Type B pancreatic cell (in vitro differentiated cells): ENCODE measurements at regions not wholly inside any gene's neighbourhood (a gene's known extent, or its start where the extent isn't known, plus 50 kb on each side); places are given as distances from the start of the nearest gene placed in this dataset.
A peak's percentile ranks its signal among the peaks of the same experiment; 100 is the strongest.

ENCODE experiments used
- DNase-seq: peaks from one replicate; pipeline ENCODE4 v3.0.0; 2021; ENCODE audit warnings: mixed read lengths; ENCODE audit not compliant: unreplicated experiment; ENCODE audit errors: extremely low spot score
- H3K27ac Mint-ChIP-seq: 2 replicates; pipeline ENCODE4 v1.8.0; 2021; ENCODE audit warnings: mild to moderate bottlenecking, mixed read lengths
- H3K27me3 Mint-ChIP-seq: 2 replicates; pipeline ENCODE4 v1.8.0; 2021; ENCODE audit warnings: mixed read lengths
- H3K36me3 Mint-ChIP-seq: 2 replicates; pipeline ENCODE4 v1.8.0; 2021; ENCODE audit warnings: mixed read lengths
- H3K4me1 Mint-ChIP-seq: one replicate; pipeline ENCODE4 v1.8.0; 2021; ENCODE audit warnings: mixed read lengths; ENCODE audit not compliant: unreplicated experiment
- H3K4me3 Mint-ChIP-seq: 2 replicates; pipeline ENCODE4 v1.8.0; 2021; ENCODE audit warnings: mild to moderate bottlenecking, mixed read lengths
- H3K9me3 Mint-ChIP-seq: 2 replicates; pipeline ENCODE4 v1.8.0; 2021; ENCODE audit warnings: mixed read lengths
- TF ChIP-seq, protein P1 (sequence below): fragments of 200-600 bp; sonication (generic); conservative IDR thresholded peaks from 2 replicates; pipeline ENCODE4 v1.5.0; 2021; ENCODE audit warnings: antibody characterized with exemption, mild to moderate bottlenecking

DNA sequence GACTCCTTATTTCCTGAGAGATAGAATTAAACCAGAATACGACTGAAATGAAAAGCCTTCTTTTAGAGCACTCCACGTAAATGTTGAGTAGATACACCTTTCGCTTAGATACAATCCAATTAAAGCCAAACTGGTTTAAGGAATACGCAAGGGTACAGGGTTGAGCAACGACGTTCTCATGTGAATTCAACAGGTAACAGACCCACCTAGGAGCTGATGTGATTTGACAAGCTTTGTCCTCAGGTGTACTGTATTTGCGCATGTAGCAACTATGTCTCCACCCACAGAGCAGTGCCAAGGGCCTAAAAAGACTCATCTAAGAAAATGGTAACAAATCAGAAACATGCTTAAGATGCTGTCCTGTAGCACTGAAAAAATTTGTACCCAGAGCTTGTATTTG lies 139.6 kb downstream of the GATA3 start:
- H3K9me3 Mint-ChIP-seq: peaks cover 8% of the 10 kb centered on the region
- H3K27ac Mint-ChIP-seq: peak overlapping the region; percentile 84
- TF ChIP-seq, protein P1, sequence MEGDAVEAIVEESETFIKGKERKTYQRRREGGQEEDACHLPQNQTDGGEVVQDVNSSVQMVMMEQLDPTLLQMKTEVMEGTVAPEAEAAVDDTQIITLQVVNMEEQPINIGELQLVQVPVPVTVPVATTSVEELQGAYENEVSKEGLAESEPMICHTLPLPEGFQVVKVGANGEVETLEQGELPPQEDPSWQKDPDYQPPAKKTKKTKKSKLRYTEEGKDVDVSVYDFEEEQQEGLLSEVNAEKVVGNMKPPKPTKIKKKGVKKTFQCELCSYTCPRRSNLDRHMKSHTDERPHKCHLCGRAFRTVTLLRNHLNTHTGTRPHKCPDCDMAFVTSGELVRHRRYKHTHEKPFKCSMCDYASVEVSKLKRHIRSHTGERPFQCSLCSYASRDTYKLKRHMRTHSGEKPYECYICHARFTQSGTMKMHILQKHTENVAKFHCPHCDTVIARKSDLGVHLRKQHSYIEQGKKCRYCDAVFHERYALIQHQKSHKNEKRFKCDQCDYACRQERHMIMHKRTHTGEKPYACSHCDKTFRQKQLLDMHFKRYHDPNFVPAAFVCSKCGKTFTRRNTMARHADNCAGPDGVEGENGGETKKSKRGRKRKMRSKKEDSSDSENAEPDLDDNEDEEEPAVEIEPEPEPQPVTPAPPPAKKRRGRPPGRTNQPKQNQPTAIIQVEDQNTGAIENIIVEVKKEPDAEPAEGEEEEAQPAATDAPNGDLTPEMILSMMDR: no peak
- H3K27me3 Mint-ChIP-seq: peaks cover 16% of the 10 kb centered on the region
- no peak for DNase-seq
- peaks cover 7% of the 10 kb centered on the region for H3K4me1 Mint-ChIP-seq
- no peak overlapping the region for H3K4me3 Mint-ChIP-seq
- no peaks in the 10 kb centered on the region for H3K36me3 Mint-ChIP-seq

DNA sequence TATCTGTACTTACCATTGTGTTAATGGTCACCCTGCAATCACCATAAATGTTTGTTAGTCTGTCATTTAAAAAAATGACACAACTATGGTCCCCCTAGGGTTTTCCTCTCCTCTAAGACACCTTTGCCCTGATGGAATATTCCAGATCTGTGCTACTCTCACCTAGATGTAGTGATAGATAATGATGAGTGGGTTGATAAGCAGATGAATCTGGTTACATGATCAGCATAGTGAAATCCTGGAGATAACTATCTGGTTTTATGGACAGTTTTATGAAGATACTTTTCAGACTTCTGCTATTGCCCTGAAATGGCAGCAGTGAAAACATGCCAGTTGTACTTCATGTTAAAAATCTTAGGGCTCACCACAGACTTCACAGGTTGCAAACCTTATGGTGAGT lies 152.4 kb downstream of the GATA3 start:
- Mint-ChIP-seq H3K4me1 (no peaks in the 10 kb centered on the region), H3K27me3 (peaks cover 6% of the 10 kb centered on the region), H3K9me3 (no peaks in the 10 kb centered on the region), H3K27ac (no peak overlapping the region), H3K4me3 (no peak overlapping the region), H3K36me3 (no peaks in the 10 kb centered on the region)
- no peak for DNase-seq
- TF ChIP-seq, protein P1: no peak

DNA sequence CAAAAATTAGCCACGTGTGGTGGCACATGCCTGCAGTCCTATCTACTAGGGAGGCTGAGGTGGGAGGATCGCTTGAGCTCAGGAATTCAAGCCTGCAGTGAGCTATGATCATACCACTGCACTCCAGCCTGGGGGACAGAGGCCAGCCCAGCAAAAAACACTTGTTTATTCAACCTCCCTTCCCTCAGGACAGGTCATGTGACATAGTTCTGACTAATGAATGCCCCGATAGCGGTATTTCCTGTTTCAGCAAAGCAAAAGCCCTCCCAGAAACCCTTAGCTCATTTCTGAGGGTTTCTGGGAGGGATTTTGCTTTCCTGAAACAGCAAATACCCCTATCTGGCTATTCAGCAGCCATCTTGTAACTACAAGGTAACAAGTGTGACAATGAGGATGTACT lies 157.1 kb downstream of the GATA3 start:
- Mint-ChIP-seq H3K9me3 (no peaks in the 10 kb centered on the region), H3K4me3 (no peak overlapping the region), H3K36me3 (no peaks in the 10 kb centered on the region), H3K27me3 (peaks cover 6% of the 10 kb centered on the region), H3K4me1 (peaks cover 4% of the 10 kb centered on the region), H3K27ac (no peak overlapping the region)
- TF ChIP-seq, protein P1: no peak
- DNase-seq: no peak

DNA sequence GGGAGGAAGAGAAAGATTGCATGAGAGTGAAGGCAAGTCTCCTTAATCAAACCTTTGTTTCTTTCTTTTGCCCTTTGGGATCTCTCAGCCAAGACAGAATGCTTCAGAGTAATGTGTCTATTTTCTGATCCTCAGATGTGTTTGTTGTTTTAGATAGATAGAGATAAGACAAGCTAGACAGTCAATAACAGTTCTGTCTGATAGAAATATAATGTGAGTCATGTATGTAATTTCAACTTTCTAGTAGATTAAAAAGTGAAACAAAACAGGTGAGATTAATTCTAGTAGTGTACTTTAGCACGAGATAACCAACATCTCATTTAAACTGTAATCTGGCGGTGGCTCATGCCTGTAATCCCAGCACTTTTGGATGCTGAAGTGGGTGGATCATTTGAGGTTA lies 159.2 kb downstream of the GATA3 start:
- Mint-ChIP-seq H3K4me1 (peaks cover 4% of the 10 kb centered on the region), H3K9me3 (no peaks in the 10 kb centered on the region), H3K27me3 (peaks cover 2% of the 10 kb centered on the region), H3K36me3 (no peaks in the 10 kb centered on the region), H3K4me3 (no peak overlapping the region), H3K27ac (no peak overlapping the region)
- DNase-seq: no peak
- TF ChIP-seq, protein P1: no peak

DNA sequence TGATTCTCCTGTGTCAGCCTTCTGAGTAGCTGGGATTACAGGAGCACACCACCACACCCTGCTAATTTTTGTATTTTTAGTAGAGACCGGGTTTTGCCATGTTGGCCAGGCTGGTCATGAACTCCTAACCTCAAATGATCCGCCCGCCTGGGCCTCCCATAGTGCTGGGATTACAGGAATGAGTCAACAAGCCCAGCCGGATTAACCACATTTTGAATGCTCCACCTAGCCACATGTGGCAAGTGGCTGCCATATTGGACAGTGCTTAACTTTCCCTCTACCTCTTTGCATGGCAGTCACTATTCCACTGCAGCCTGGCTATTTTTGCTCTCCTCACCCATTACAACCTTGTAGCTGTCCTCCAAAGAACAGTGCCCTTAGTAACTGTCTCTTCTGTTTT lies 160.1 kb downstream of the GATA3 start:
- no peak overlapping the region for H3K27ac Mint-ChIP-seq

More for the DNA sequence above, 160.1 kb downstream of the GATA3 start:
- Mint-ChIP-seq H3K9me3 (no peaks in the 10 kb centered on the region), H3K4me1 (peaks cover 4% of the 10 kb centered on the region), H3K36me3 (no peaks in the 10 kb centered on the region), H3K4me3 (no peak overlapping the region), H3K27me3 (no peaks in the 10 kb centered on the region)
- TF ChIP-seq, protein P1: no peak
- no peak for DNase-seq
